Thyroid gland (tissue), 4 donors: ENCODE measurements at regions not wholly inside any gene's neighbourhood (a gene's known extent, or its start where the extent isn't known, plus 50 kb on each side); places are given as distances from the start of the nearest gene placed in this dataset.

Experiments
- DNase-seq, 2 donors: peaks; one replicate each; pipeline ENCODE4 v3.0.0-alpha.2; 2019
- H3K27ac ChIP-seq, 3 donors: fragments of 200-600 bp; sonication (generic); 1 replicate in 2 of 3; 2 replicates in 1 of 3; pipeline ENCODE4 v1.5.1; 2016 to 2019; ENCODE audit warnings: mild to moderate bottlenecking in 1 of 3, moderate library complexity in 1 of 3
- H3K27me3 ChIP-seq: fragments of 200-600 bp; sonication (generic); one replicate; pipeline ENCODE4 v1.5.1; 2019
- H3K36me3 ChIP-seq, 2 donors: fragments of 200-600 bp; sonication (generic); one replicate each; pipeline ENCODE4 v1.5.1; 2016 to 2019
- H3K4me1 ChIP-seq, 2 donors: fragments of 200-600 bp; sonication (generic); one replicate each; pipeline ENCODE4 v1.5.1; 2017 to 2019
- H3K4me3 ChIP-seq, 3 donors: fragments of 200-600 bp; sonication (generic); replicated peaks in 1 of 3; 1 replicate in 2 of 3; 2 replicates in 1 of 3; pipeline ENCODE4 v1.5.1; 2016; ENCODE audit warnings: mild to moderate bottlenecking in 1 of 3
- H3K9me3 ChIP-seq: fragments of 200-600 bp; sonication (generic); one replicate; pipeline ENCODE4 v1.5.1; 2017
- CTCF ChIP-seq, 6 experiments: fragments of 200-600 bp in 3 of 6; fragments of 450-650 bp in 3 of 6; sonication (generic) in 3 of 6; IDR thresholded peaks; one replicate each; pipeline ENCODE4 v1.5.1; 2016 to 2019; ENCODE audit warnings: antibody characterized with exemption in 6 of 6, mild to moderate bottlenecking in 2 of 6, inconsistent platforms in 1 of 6, moderate library complexity in 1 of 6
- POLR2A ChIP-seq, 2 donors: fragments of 450-650 bp; IDR thresholded peaks; one replicate each; pipeline ENCODE4 v1.6.1; 2017; ENCODE audit warnings: antibody characterized with exemption in 2 of 2, mild to moderate bottlenecking in 2 of 2, moderate library complexity in 1 of 2
- WGBS, 2 donors: methylation state at CpG; one replicate each; pipeline ENCODE4 v1.1.5; 2017; 5-methylcytosine and 5-hydroxymethylcytosine counted together
- intact Hi-C: fragments of 100-400 bp; cut with DNase I; formaldehyde crosslinking; loops from one replicate; pipeline ENCODE4 v1.15.1; 2023

- DNase-seq: no peak
- no peak overlapping the region for H3K4me3 ChIP-seq
- TF ChIP-seq POLR2A (IDR thresholded peaks at IDR 0.05) (no peak), CTCF (IDR thresholded peaks at IDR 0.05) (no peak)
- no peak overlapping the region for H3K27ac ChIP-seq
- 68 to 76% methylated on average over 2 of the region's 2 CpGs for WGBS, 2 donors
- no peaks in the 10 kb centered on the region for H3K27me3 ChIP-seq
- H3K36me3 ChIP-seq: no peaks in the 10 kb centered on the region
- intact Hi-C loops: no loop called here
- H3K4me1 ChIP-seq: no peaks in the 10 kb centered on the region
- no peaks in the 10 kb centered on the region for H3K9me3 ChIP-seq
Observed at GRCh38 chr5:13218518-13218917, 726.0 kb downstream of the DNAH5 start.

- Histone ChIP-seq H3K36me3 (no peaks in the 10 kb centered on the region), H3K9me3 (no peaks in the 10 kb centered on the region), H3K4me1 (no peaks in the 10 kb centered on the region), H3K4me3 (no peak overlapping the region), H3K27ac (no peak overlapping the region), H3K27me3 (no peaks in the 10 kb centered on the region)
- WGBS, 2 donors: 66% methylated on average over 2 of the region's 2 CpGs
- intact Hi-C loops: no loop called here
- TF ChIP-seq CTCF (IDR thresholded peaks at IDR 0.05): no peak
- no peak for TF ChIP-seq POLR2A (IDR thresholded peaks at IDR 0.05)
- DNase-seq: no peak
Observed at GRCh38 chr5:13217636-13218035, 726.9 kb downstream of the DNAH5 start.

- Histone ChIP-seq H3K27ac (no peak overlapping the region), H3K4me1 (no peaks in the 10 kb centered on the region), H3K9me3 (no peaks in the 10 kb centered on the region), H3K27me3 (no peaks in the 10 kb centered on the region), H3K36me3 (no peaks in the 10 kb centered on the region), H3K4me3 (no peak overlapping the region)
- no peak for DNase-seq
- TF ChIP-seq POLR2A (IDR thresholded peaks at IDR 0.05) (no peak), CTCF (IDR thresholded peaks at IDR 0.05) (no peak)
- intact Hi-C loops: no loop called here
Observed at GRCh38 chr5:13215806-13216205, 728.7 kb downstream of the DNAH5 start.

GRCh38 chr5:13215370-13215769 lies 729.1 kb downstream of the DNAH5 start:
- intact Hi-C loops: no loop called here

GRCh38 chr5:13214182-13214581 lies 730.3 kb downstream of the DNAH5 start:
- Histone ChIP-seq H3K36me3 (no peaks in the 10 kb centered on the region), H3K27me3 (no peaks in the 10 kb centered on the region), H3K9me3 (no peaks in the 10 kb centered on the region), H3K27ac (no peak overlapping the region), H3K4me3 (no peak overlapping the region), H3K4me1 (no peaks in the 10 kb centered on the region)
- 11 to 19% methylated on average over 1 of the region's 1 CpG for WGBS, 2 donors
- DNase-seq: no peak
- TF ChIP-seq POLR2A (IDR thresholded peaks at IDR 0.05) (no peak), CTCF (IDR thresholded peaks at IDR 0.05) (no peak)
- intact Hi-C loops: no loop called here

More at GRCh38 chr5:13215370-13215769, 729.1 kb downstream of the DNAH5 start:
- 24 to 31% methylated on average over 2 of the region's 2 CpGs for WGBS, 2 donors
- DNase-seq: no peak
- TF ChIP-seq CTCF (IDR thresholded peaks at IDR 0.05) (no peak), POLR2A (IDR thresholded peaks at IDR 0.05) (no peak)
- Histone ChIP-seq H3K27me3 (no peaks in the 10 kb centered on the region), H3K9me3 (no peaks in the 10 kb centered on the region), H3K4me1 (no peaks in the 10 kb centered on the region), H3K27ac (no peak overlapping the region), H3K36me3 (no peaks in the 10 kb centered on the region), H3K4me3 (no peak overlapping the region)
